ENCODE measurements at regions not wholly inside any gene's neighbourhood (a gene's known extent, or its start where the extent isn't known, plus 50 kb on each side); places are given as distances from the start of the nearest gene placed in this dataset.

DNA sequence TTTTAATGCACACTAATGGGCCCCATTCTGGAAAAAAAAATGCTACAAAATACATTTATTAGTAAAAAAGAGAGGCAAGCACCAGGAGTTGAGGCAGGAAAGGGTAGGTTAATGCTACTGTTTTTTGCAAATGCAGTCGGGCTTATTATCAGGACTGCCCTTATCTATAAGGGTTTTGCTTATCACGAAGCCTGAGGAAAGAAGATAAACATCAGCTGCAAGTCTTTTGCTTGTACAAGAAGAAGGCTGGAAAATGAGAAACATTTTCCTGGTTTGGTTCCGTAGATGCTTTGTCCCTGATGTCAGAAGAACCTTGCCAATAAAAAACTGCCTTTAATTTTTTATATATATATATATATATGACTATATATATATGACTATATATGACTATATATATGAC lies 189.3 kb upstream of the VGLL2 start:
- POLR2A ChIA-PET, result no interaction called here
- no peak for ATAC-seq
- 0% methylated on average over 3 of the region's 3 CpGs for WGBS (ENCODE audit: insufficient coverage, insufficient replicate concordance, low lambda C conversion rate, missing lambda C conversion rate)
- Histone ChIP-seq H3K4me1 (ENCODE audit: control insufficient read depth, insufficient read depth, low read length) (no peaks in the 10 kb centered on the region), H3K79me2 (ENCODE audit: control insufficient read depth, insufficient read depth, low read length) (no peaks in the 10 kb centered on the region), H3K9me3 (replicated peaks; ENCODE audit: control insufficient read depth, insufficient read depth, low read length) (no peaks in the 10 kb centered on the region), H4K20me1 (ENCODE audit: control insufficient read depth, insufficient read depth) (no peaks in the 10 kb centered on the region), H2AFZ (ENCODE audit: control insufficient read depth, low read depth, low read length) (no peak overlapping the region), H3K4me3 (no peak overlapping the region), H3K9ac (ENCODE audit: control insufficient read depth, insufficient read depth, low read length) (no peak overlapping the region), H3K4me2 (ENCODE audit: control insufficient read depth, insufficient read depth) (no peak overlapping the region), H3K27ac (ENCODE audit: control insufficient read depth, insufficient read depth) (no peak overlapping the region), H3K36me3 (ENCODE audit: control insufficient read depth in 2 of 2, insufficient read depth in 2 of 2, low read length in 1 of 2) (no peaks in the 10 kb centered on the region), H3K27me3 (replicated peaks in 1 of 2; ENCODE audit: control insufficient read depth in 2 of 2, insufficient read depth in 2 of 2, low read length in 1 of 2) (no peaks in the 10 kb centered on the region)
- intact Hi-C loops (cut with micrococcal nuclease; ENCODE audit: unreplicated experiment) (no loop called here), in situ Hi-C loops (cut with MboI) (no loop called here)
- DNase-seq (ENCODE audit: low read depth, low spot score), result no peak
- SMC1A ChIA-PET (ENCODE audit: uncharacterized antibody, unreplicated experiment), result no interaction called here
- BruUV-seq (replicated peaks), result no TSS peak
- no peak for FAIRE-seq
- CTCF ChIA-PET, result no interaction called here
- RAD21 ChIA-PET (ENCODE audit: unreplicated experiment), result no interaction called here
- TF ChIP-seq PAX8 (IDR thresholded peaks at IDR 0.05), result no peak
- TF ChIP-seq FOS (IDR thresholded peaks at IDR 0.05; ENCODE audit: borderline replicate concordance, extremely low read depth, insufficient read length), result no peak
- TF ChIP-seq SMAD5 (IDR thresholded peaks at IDR 0.05; ENCODE audit: low read depth), result no peak
- TF ChIP-seq, protein P1, sequence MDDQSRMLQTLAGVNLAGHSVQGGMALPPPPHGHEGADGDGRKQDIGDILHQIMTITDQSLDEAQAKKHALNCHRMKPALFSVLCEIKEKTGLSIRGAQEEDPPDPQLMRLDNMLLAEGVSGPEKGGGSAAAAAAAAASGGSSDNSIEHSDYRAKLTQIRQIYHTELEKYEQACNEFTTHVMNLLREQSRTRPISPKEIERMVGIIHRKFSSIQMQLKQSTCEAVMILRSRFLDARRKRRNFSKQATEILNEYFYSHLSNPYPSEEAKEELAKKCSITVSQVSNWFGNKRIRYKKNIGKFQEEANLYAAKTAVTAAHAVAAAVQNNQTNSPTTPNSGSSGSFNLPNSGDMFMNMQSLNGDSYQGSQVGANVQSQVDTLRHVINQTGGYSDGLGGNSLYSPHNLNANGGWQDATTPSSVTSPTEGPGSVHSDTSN (IDR thresholded peaks at IDR 0.05; ENCODE audit: insufficient replicate concordance, low read depth, low read length), result no peak
- TF ChIP-seq FOXM1 (IDR thresholded peaks at IDR 0.05; ENCODE audit: low read depth, low read length), result no peak
- TF ChIP-seq EED (IDR thresholded peaks at IDR 0.05; ENCODE audit: low read depth), result no peak
- TF ChIP-seq, protein P2, sequence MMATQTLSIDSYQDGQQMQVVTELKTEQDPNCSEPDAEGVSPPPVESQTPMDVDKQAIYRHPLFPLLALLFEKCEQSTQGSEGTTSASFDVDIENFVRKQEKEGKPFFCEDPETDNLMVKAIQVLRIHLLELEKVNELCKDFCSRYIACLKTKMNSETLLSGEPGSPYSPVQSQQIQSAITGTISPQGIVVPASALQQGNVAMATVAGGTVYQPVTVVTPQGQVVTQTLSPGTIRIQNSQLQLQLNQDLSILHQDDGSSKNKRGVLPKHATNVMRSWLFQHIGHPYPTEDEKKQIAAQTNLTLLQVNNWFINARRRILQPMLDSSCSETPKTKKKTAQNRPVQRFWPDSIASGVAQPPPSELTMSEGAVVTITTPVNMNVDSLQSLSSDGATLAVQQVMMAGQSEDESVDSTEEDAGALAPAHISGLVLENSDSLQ (IDR thresholded peaks at IDR 0.05), result no peak
- no peak for TF ChIP-seq SMC3 (IDR thresholded peaks at IDR 0.05; ENCODE audit: borderline replicate concordance, low read length)
- no peak for TF ChIP-seq TCF3 (IDR thresholded peaks at IDR 0.05; ENCODE audit: borderline replicate concordance, insufficient read depth, low read depth, low read length)
- TF ChIP-seq, protein P3, sequence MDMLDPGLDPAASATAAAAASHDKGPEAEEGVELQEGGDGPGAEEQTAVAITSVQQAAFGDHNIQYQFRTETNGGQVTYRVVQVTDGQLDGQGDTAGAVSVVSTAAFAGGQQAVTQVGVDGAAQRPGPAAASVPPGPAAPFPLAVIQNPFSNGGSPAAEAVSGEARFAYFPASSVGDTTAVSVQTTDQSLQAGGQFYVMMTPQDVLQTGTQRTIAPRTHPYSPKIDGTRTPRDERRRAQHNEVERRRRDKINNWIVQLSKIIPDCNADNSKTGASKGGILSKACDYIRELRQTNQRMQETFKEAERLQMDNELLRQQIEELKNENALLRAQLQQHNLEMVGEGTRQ (IDR thresholded peaks at IDR 0.05; ENCODE audit: borderline replicate concordance, low read depth, low read length), result no peak
- TF ChIP-seq, protein P4, sequence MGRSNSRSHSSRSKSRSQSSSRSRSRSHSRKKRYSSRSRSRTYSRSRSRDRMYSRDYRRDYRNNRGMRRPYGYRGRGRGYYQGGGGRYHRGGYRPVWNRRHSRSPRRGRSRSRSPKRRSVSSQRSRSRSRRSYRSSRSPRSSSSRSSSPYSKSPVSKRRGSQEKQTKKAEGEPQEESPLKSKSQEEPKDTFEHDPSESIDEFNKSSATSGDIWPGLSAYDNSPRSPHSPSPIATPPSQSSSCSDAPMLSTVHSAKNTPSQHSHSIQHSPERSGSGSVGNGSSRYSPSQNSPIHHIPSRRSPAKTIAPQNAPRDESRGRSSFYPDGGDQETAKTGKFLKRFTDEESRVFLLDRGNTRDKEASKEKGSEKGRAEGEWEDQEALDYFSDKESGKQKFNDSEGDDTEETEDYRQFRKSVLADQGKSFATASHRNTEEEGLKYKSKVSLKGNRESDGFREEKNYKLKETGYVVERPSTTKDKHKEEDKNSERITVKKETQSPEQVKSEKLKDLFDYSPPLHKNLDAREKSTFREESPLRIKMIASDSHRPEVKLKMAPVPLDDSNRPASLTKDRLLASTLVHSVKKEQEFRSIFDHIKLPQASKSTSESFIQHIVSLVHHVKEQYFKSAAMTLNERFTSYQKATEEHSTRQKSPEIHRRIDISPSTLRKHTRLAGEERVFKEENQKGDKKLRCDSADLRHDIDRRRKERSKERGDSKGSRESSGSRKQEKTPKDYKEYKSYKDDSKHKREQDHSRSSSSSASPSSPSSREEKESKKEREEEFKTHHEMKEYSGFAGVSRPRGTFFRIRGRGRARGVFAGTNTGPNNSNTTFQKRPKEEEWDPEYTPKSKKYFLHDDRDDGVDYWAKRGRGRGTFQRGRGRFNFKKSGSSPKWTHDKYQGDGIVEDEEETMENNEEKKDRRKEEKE (IDR thresholded peaks at IDR 0.05), result no peak
